Kidney capillary endothelial cell (primary cell): ENCODE measurements at regions not wholly inside any gene's neighbourhood (a gene's known extent, or its start where the extent isn't known, plus 50 kb on each side); places are given as distances from the start of the nearest gene placed in this dataset.

Experiments used
- DNase-seq: peaks from one replicate; pipeline ENCODE4 v3.0.0-alpha.2; 2018; ENCODE audit warnings: low spot score

DNA sequence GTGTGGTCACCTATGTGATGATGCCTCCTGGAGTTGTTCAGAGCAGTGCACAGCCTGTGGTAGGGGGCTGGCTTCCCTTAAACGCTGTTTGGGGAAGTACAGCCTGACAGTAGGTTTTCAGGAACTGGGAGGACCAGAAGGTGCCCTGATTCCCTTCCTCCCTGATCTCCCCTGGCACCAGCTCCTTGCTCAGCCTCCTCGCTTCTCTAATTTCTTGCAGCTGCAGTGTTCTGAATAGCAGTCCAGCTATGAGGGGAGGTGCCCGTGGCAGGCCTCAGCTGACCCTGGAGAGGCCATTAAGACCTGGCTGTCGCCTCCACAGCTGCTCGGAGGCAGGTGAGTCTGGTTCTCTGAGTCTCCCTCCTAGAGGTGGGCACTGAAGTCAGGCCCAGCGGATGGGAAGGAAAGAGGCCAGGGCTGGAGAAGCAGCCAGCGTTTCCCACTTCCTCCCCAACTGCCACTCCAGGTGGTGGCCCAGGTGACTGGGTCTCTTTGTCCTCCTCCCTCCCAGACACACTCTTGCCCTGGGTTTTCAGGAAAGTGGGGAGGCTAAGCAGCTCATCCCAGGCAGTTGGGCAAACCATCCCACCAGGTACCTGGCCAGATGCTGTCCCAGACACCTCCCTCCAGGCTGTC is 52.0 kb upstream of the RPL11 start:
- DNase-seq = no peak

- DNase-seq = no peak
These were observed 52.8 kb upstream of the RPL11 start for GRCh38 chr1:23638786-23639241.

- DNase-seq = no peak
These were observed 53.4 kb upstream of the RPL11 start for GRCh38 chr1:23638188-23638619.

DNA sequence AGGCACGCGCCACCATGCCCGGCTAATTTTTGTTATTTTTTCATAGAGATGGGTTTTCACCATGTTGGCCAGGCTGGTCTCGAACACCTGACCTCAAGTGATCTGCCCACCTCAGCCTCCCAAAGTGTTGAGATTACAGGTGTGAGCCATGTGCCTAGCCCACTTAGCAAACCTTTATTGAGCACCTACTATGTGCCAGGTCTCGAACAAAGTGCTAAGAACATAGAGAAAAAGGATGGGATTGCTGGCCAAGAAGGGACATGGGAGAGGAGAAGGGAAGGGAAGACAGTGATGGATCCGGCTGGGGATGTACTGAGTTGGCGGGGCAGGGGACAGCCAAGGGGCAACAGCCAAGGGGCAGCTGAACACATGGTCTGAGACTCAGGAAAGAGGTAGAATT is 55.6 kb upstream of the RPL11 start:
- no peak for DNase-seq

DNA sequence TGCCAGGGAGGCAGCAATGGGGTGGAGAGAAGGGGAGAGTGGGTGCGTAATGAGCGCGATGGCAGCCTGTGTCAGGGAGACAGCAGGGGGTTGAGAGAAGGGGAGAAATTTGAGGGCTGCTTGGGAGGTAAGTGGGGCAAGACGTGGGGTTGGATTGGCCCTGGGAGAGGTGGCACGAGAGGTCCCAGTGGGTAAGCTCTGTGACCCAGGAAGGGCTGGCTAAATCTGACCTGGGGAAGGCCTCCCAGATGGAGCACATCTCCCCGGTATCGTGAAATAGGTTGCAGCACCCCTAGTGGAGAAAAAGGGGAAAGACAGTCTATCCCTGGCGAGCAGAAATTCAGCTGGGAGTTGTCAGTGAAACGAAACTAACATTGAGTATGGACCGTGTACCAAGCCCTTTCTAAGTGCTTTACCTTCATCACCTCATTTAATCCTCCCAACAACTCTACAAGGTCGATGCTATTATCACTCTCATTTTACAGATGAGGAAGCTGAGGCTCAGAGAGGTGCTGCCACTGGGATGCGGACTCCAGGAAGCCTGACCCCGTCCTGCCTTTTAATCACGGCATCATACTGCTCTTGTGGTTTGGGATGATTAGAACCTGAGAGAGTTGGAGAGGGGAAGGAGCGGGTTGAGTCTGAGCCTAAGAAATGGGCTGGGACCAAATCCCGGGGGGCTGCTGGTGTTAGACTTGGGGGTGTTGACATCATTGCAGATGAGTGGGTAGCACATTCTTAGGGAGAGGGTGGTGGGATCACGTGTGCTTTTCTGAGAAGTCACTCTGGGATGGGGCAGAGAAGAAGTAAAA is 56.6 kb upstream of the RPL11 start:
- DNase-seq = peak; percentile 86

GRCh38 chr1:23634518-23634839 is 57.1 kb upstream of the RPL11 start:
- DNase-seq = no peak

DNA sequence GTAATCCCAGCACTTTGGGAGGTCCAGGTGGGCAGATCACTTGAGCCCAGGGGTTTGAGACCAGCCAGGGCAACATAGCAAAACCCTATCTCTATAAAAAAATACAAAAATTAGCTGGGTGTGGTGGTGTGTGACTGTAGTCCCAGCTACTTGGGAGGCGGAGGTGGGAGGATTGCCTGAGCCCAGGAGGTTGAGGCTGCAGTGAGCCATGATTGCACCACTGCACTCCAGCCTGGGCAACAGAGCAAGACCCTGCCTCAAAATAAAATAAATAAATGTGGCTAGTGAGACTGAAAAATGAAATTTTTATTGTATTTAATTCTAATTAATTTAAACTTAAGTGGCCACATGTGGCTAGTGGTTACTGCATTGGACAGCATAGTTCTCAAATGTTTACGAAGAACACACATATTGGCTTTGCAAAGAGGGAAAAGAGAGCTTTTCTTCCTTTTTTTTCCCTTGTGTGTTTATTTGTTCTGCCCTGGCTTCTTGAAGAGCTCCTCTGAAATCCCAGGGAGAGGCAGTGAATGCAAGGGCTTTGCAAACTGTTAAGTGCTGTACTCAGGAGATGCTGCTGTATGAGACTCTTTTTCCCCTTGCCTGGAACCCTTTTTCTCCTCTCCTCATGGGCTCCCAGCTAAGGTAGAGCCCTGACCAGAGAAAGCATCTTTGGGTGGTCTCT is 59.0 kb upstream of the RPL11 start:
- DNase-seq = no peak

GRCh38 chr1:23629708-23630290 is 61.8 kb upstream of the RPL11 start:
- no peak for DNase-seq

GRCh38 chr1:23628951-23629387 is 62.6 kb upstream of the RPL11 start:
- peak; percentile 22 for DNase-seq

DNA sequence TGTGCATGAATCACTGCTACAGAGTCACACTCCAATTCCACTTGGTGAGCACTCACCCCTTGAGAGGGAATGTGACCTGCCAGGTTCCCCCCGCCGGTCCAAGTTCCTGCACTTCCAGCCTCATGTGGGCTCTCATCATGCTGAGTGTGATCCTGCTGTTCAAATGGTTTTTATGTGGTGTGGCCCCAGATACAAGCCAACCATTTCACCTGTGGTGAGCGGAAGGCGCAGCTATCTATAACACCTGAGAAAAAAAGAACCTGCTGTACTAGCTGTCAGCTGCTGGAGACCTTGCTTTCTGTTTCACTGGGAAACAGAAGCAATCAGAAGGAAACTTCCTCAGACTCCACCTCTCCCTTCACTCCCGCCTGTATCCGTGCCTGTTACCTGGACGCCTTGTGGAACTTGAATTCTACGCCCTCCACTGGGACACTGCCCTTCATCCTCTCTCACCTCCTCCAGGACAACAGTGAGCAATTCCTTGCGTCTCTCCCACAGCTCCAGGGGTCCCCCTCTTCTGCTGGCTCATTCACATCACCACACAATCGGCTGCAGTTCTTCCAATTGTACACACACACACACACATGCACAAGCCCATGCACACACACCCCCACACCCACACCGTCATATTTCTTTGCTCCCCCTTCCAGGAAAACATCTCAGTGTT is 64.4 kb upstream of the RPL11 start:
- DNase-seq = no peak

DNA sequence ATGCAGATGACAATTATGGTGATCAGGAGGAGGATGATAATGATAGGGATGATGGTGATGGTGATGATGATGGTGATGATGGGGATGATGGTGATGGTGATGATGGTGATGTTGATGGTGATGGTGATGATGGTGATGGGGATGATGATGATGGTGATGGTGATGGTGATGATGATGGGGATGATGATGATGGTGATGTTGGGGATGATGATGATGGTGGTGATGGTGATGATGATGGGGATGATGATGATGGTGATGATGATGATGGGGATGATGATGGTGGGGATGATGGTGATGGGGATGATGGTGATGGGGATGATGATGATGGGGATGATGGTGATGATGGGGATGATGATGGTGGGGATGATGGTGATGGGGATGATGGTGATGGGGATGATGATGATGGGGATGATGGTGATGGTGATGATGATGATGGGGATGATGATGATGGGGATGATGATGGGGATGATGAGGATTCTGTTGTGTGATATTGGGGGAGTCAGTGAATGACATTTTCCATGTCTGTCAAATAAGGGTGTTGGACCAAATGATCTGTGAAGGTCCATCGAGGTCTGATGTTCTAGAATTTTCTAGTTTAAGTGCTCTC is 65.6 kb upstream of the RPL11 start:
- no peak for DNase-seq

DNA sequence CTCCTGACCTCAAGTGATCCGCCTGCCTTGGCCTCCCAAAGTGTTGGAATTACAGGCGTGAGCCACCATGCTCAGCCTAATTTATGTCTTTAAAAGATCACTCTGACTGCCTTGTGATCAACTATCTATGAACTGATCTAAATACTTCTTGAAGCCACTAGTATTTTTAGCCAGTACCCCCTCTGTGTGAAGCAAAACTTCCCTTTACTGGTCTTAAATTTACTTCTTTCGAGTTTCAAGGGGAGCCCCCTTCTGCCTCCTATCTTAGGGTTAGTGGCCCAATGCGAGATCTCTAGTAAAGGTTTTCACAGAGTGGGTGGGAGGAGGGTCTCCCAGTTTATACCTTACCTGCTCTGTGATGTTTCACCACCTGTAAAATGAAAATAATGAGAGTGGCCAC is 66.1 kb upstream of the RPL11 start:
- DNase-seq = no peak

DNA sequence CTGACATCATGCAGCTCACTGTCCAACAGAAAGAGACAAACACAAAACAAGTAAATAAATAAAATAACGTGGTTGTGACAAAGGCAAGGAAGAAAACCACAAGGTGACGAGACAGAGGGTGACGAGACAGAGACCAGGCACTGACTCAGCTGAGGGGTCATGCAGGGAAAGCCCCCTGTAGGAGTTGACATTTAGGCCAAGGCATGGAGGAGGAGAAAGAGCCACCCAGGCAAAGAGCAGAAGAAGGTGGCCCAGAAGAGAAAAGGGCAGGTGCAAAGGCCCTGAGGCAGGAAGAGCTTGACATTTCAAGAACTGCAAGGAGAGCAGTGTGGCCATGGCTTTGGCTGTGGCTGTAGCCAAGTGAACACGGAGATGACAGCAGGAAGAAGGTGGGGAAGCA is 65.1 kb upstream of the ID3 start:
- no peak for DNase-seq

DNA sequence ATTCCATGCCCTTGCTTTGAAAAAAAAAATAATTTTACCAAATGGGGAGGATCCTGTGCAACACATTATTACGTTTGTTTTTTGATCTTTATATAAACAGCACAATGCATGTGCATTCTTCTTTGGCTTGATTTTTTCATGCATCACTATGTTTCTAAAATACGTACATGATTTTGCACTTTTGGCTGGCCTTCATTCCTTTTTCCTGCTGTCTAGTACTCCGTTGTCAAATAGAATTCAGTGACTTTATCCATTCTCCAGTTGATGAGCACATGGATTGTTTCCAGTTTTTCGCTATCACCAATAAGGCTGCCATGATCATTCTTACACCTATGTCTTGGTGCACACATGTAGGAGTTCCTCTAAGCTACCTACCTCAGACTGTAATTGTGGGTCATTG is 63.0 kb upstream of the ID3 start:
- no peak for DNase-seq

- no peak for DNase-seq
These were observed 61.3 kb upstream of the ID3 start for GRCh38 chr1:23620605-23621004.

DNA sequence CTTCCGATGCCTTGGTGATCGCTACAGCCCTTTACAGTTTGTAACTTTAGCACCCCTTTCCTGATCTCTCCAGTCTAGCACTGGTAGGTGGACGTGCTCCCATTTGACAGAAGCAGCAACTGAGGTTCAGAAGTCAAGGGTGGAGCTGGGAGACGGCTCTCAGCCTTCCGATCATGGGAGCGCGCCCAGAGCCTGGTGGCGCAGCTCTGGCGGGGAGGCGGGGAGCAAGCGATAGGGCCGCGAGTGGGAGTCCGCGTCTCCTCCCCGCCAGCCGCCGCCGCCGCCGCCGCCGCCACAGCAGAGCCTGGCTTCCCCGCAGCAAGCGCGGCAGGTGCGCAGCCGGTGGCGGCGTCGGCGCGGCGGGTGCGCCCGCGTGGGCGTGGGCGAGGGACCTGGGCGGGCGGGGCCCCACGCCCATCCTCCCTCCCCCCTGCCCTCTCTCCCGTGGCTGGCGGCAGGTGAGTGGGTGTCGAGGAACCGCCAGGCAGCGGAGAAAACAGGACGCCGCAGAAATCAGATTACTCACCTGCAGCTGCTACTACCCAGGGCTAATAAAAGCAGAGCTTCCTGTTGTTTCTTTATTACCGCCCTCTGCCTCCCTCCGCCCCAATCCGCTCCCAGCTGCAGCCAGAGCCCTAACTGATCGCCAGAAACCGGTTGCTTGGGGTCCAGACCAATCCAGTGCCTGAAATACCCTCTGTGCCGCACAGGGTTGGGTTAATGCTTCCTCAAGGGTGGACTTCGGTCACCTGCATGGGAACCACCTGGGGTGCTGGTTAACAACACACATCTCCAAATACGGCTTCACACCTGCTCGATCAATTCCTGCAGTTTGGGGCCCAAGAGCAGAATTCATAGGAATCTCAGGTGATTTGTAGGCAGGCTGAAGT is 60.2 kb upstream of the ID3 start:
- DNase-seq = no peak

DNA sequence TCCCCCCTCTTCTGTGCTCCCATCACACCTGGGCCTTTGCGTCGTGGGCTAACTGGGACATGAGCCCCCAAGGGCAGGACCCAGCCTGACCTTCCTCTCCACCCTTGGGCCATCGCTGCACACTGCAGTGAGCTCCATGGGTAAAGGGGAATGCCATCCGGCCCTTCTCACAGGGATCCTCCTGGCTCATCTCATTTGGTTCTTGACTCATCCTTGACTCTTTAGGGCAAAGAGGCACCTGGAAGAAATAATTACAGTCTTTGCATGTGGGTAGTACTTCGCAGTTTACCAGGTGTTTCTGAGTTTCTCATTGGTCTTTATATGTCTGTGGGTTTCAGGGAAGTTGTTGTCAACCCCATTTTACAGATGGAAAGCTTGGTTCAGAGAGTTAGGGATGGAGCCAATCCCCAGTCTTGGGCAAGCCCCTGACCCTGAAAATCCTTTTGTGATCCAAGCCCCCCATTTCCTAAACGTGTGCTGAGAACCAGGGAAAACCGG is 59.3 kb upstream of the ID3 start:
- no peak for DNase-seq

GRCh38 chr1:23617084-23617521 is 57.8 kb upstream of the ID3 start:
- no peak for DNase-seq

DNA sequence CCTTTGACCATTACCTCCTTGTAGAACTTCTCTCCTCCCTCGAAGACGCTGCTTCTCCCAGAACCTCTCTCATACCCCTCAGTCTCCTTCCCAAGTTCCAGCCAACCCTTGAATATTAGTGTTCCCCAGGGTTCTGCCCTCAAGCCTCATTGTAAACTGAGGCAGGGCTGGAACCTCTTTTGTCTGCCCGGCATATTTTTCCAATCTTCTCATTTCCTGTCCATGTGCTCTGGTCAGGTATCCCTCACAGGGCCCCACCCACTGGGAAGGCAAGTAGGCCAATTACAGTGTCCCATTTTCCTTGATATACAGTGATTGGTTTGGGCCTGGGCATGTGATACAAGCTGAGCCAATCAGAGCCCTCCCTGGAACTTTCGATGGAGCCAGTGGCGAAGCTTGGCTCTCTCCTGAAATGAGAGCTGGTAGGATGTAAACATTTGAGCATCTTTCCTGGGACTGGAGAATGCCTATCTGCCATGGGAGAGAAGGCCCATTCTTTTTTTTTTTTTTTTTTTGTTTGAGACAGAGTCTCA is 57.1 kb upstream of the ID3 start:
- no peak for DNase-seq

DNA sequence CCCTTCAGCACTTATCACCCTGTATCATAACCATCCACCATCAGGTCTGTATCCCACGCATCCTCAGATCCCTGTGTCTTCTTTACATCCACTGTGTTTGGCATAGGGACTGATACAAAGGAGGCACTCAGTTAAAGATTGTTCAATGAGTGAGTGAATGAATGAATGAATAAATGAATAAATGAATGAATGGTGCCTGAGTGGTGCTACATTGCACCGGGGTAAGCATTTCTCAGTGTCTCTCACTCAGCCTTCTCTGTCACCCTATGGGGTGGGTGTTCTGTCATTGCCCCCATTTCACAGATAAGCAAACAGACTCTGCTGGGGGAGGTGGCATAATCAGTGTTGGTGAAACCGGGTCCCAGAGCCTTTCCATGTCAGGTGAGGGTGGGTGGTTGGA is 56.6 kb upstream of the ID3 start:
- DNase-seq = no peak
